ENCODE measurements at regions not wholly inside any gene's neighbourhood (a gene's known extent, or its start where the extent isn't known, plus 50 kb on each side); places are given as distances from the start of the nearest gene placed in this dataset.

DNA sequence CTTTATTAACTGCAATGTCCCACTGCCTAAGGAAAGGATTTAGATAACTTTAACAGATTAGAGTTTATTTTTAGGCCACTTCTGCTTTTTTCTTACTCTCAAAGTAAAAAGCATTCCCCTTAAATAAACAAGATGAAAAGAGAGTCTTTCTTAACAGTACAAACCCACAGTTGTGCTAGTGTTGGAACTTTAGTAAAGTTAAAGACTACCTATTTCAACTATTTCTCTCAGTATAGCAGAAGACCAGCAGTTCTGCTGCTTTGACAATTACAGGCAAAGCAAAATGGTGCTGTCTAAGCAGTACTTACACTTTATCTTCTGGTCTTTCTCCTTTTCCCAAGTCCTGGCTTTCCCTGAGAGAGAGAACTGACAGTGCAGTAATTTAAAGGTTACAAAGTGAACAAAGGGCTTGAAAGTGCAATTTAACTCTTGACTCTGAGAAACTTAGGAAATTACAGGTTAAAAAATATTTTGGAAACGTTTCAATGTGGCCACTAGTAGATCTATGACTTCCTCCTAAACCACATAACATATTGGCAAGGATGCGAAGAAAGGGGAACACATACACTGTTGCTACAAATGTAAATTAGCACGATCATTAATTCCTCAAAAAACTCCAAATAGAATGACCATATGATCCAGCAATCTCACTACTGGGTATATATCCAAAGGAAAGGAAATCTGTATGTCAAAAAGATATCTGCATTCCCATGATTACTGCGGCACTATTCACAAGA is 135.4 kb upstream of the POGK start:
- TF ChIP-seq GATA2 (IDR thresholded peaks at IDR 0.05; ENCODE audit: low read depth, low read length) (no peak), GATA3 (IDR thresholded peaks at IDR 0.05; ENCODE audit: low read depth, low read length) (no peak)

DNA sequence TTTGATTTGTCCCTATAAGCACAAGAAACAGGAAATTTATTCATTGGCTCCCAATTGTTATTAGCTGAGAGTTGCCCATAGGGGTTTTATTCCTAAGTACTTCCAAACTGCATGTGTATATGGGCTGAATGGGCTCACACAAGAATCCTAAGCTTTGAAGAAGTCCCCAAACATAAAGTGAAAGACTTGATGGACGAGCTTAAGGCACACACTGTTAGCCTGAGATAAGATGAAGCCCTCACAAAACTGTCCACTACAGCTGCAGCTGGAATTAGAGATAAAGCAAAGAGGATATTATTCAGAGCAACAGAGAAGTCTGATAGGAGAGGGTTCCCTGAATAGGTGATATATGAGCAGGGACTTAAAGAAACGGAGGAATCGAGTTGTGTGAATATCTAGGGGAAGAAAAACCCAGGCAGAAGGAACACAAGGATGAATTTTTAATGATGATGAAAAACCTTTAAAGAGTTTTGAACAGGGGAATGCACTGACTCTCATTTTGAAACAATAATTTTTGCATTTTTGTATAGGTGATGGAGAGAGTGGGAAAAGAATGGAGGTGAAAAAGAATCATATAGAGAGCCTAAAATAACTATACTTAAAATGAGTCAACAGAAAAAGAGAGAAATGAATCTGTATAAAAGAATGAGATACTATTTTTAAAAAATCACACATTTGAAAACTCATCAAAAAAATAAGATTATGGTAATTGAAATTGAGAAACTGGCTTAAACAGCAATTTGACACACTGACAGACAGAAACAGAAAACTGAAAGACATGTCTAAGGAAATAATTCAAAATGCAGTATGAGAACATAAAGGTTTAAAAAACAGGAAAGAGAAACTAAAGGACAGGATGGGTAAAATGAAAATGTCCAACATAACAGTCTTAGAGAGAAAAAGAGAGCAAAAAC is 133.6 kb upstream of the POGK start:
- no peak for TF ChIP-seq GATA3 (IDR thresholded peaks at IDR 0.05; ENCODE audit: low read depth, low read length)

DNA sequence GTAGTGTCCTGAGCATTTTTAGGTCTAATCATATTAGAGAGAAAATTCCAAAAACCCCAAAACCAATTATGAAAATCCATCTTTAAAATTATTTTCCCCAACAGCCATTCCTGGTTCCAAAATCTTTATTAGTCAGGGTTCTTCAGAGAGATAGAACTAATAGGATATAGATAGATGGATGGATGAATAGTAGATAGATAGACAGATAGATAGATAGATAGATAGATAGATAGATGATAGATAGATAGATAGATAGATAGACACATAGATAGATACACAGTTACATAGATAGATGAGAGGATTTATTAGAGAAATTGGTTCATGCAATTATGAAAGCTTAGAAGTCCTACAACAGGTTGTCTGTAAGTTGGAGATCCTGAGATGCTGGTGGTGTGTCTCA is 122.7 kb upstream of the POGK start:
- TF ChIP-seq GATA2 (IDR thresholded peaks at IDR 0.05; ENCODE audit: low read depth, low read length) (no peak), GATA3 (IDR thresholded peaks at IDR 0.05; ENCODE audit: low read depth, low read length) (no peak)

DNA sequence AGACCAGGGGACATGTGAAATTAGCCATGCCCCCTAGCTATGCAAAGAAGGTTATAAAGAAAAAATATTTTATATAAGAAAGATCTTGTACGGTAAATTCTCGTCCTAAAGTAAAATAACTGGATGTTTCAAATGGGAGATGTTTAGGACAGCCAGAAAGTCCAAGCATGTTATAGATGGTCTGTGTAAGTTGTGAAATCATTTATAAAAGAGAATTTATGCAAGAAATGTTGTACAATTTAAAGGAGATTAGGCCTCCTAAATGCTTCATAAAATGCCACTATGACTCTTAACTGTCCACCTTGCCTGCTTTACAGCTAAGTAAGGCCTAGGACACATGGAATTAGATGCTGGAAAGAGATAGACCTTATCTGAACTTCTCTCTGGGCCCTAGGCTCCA is 118.1 kb upstream of the POGK start:
- no peak for TF ChIP-seq GATA2 (IDR thresholded peaks at IDR 0.05; ENCODE audit: low read depth, low read length)

DNA sequence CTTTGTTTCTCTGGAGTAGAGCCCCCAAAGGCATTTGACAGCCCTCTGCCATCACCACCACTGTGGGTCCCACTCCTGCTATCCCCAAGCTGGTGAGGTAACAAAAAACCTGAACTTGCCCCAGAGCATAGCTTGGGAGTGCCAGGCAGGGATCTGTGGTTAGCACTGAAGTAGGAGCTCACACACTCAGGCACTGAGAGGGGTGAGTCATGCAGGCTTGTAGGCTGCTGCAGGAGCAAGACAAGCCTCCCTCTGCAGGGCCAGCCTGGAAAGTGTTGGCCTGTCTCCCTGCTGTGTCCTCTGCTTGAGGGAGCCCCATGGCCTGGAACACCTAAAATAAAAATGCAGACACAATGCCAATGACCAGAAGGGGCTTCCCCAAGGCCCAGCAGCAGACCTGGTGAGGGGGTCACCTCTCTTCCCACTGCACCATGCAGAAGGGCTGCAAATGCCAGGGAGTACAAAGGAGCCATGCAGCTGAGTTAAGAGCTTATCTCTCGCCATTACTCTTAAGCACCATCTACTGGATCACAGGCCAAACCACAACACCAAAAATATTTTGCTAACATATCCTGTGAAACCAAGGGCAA is 108.9 kb upstream of the POGK start:
- TF ChIP-seq GATA3 (IDR thresholded peaks at IDR 0.05; ENCODE audit: low read depth, low read length), result no peak
- no peak for TF ChIP-seq GATA2 (IDR thresholded peaks at IDR 0.05; ENCODE audit: low read depth, low read length)

DNA sequence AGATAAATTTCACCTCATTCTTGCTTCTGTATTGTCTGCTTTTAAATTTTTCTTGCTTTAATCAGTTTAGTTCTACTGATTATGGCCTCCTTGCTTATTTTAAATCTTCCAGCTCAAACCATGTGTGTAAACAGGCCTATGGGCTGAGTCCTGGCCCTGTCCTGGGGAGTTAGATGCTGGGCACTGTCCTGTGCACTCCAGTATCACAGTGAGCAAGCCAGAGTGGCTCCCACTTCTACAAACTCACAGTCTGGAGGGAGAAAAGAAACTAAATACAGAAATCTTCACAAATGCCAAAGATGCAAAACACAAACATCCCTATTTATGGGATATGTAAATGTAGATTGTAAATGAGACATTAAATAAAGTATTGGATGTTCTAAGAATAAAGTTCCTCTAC is 101.1 kb upstream of the POGK start:
- TF ChIP-seq GATA2 (IDR thresholded peaks at IDR 0.05; ENCODE audit: low read depth, low read length), result no peak
- no peak for TF ChIP-seq GATA3 (IDR thresholded peaks at IDR 0.05; ENCODE audit: low read depth, low read length)

DNA sequence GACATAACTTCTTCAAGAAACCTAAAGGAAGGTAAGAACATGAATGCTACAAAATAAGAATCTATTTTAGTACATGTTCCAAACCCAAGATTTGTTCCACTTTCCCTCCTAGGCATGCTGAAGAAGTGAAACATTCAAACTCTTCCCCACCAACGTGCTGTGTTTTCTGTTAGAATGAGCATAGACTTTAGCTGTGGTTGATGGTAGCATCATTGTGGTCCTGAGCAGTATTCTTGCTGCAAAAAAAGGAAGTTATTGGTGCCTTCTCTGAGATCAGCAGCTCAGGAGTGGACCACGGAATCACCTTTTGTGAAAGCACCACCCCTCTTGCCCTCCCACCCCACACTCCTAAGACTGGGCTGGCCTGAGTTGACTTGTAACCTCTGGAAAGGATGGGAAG is 100.4 kb upstream of the POGK start:
- TF ChIP-seq GATA2 (IDR thresholded peaks at IDR 0.05; ENCODE audit: low read depth, low read length) (no peak), GATA3 (IDR thresholded peaks at IDR 0.05; ENCODE audit: low read depth, low read length) (no peak)

DNA sequence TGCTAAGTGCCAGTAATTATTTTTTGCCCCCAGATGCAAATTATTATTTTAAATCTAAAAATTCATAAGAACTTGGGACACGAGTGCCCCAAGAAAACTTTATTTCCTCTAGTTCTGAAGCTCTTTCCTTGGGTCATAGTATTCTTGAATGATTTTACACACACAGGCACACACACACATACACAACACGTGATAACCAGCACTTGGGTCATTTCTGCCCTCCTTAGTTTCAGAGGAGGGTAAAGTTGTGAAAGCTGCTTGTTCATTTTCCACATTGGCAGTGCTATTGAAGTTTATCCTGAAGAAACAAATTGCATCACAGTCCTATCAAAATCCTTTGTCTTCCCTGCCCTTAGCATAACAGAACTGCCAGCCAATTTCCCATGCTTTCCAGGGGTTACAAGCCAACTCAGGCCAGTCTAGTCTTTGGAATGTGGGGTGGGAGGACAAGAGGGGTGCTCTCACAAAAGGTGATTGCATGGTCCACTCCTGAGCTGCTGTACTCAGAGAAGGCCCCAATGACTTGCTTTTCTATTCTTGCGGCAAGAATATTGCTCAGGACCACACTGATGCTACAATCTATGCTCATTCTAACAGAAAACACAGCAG is 98.5 kb upstream of the POGK start:
- TF ChIP-seq GATA2 (IDR thresholded peaks at IDR 0.05; ENCODE audit: low read depth, low read length), result no peak
- no peak for TF ChIP-seq GATA3 (IDR thresholded peaks at IDR 0.05; ENCODE audit: low read depth, low read length)

DNA sequence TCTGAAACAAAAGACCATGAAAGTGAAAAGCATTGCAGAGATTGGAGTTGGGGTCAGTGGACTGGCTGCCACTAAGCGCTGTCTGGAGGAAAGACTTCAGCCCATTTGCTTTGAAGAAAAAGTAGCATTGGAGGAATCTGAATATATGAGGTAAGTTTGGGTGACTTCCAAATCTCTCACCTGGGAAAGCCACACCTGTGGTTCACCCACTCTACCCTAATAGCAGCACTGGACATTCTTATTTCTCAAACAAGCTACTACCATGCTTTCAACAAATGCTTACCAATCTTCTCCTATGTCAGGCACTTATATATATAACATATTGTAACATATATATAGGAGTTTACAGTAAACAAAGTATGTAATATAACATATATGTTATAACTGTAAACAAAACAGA is 76.0 kb upstream of the POGK start:
- TF ChIP-seq GATA3 (IDR thresholded peaks at IDR 0.05; ENCODE audit: low read depth, low read length), result no peak
- no peak for TF ChIP-seq GATA2 (IDR thresholded peaks at IDR 0.05; ENCODE audit: low read depth, low read length)

DNA sequence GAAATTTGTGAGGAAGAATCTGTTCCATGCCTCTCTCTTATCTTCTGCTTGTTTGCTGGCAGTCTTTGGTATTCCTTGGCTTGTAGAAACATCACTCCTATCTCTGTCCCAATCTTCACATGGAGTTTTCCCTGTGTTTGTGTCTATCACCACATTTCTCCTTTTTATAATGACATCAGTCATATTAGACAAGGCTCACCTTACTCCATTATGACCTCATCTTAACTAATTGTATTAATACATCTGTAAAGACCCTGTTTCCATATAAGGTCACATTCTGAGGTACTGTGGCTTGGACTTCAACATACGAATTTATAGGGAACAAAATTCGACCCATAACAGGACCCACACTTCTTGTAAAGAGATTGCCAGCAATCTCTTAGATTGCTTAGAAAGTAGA is 72.3 kb upstream of the POGK start:
- no peak for TF ChIP-seq GATA3 (IDR thresholded peaks at IDR 0.05; ENCODE audit: low read depth, low read length)

DNA sequence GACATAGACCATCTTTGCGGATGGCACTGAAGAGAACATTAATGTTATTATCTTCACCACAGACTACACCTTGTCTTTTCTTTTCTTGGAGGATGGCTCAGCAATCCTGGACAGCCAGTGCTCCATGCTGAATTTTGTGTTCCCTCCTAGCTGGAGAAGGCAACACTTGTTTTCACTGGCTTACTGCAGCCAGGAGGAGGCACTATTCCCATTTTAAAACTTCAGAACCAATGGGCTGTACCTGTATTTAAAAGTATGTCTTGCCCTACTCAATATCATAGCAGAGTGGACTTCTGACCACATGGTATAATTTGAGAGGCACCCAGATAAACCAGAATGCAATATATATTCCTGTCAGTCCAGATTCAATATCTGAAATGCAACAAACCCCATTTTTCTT is 53.3 kb upstream of the POGK start:
- TF ChIP-seq GATA2 (IDR thresholded peaks at IDR 0.05; ENCODE audit: low read depth, low read length), result no peak
- no peak for TF ChIP-seq GATA3 (IDR thresholded peaks at IDR 0.05; ENCODE audit: low read depth, low read length)

DNA sequence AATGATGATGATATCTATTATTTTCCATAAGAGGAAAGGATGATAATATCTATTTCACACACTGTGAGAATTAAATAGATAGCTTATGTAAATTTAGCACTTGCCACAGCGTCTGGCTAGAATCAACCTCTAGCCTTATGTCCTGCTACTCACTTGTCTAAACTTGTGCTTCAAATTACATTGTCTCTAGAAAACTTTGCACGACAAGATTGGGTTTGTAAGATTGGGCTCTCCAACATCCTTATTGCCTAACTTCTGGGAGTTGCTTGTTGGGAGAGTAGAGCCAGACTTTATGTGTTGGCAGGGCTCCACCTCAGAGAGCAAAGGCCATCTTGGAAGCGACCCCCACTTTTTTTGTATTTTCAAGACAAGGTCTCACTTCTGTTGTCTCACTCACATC is 50.0 kb upstream of the POGK start:
- TF ChIP-seq GATA2 (IDR thresholded peaks at IDR 0.05; ENCODE audit: low read depth, low read length), result no peak
- TF ChIP-seq GATA3 (IDR thresholded peaks at IDR 0.05; ENCODE audit: low read depth, low read length), result no peak
